SIG-M5 treated with dmso at 0.1 percent for 504 hours (cell line): ENCODE measurements at regions not wholly inside any gene's neighbourhood (a gene's known extent, or its start where the extent isn't known, plus 50 kb on each side); places are given as distances from the start of the nearest gene placed in this dataset.
A peak's percentile ranks its signal among the peaks of the same experiment; 100 is the strongest.

Experiments used
- DNase-seq: peaks from one replicate; lab custom pipeline; 2025; ENCODE audit not compliant: unreplicated experiment; lab: John Stamatoyannopoulos, UW

- DNase-seq, result no peak
Measured at GRCh38 chr16:49910541-49911071, 54.7 kb upstream of the ZNF423 start.

DNA sequence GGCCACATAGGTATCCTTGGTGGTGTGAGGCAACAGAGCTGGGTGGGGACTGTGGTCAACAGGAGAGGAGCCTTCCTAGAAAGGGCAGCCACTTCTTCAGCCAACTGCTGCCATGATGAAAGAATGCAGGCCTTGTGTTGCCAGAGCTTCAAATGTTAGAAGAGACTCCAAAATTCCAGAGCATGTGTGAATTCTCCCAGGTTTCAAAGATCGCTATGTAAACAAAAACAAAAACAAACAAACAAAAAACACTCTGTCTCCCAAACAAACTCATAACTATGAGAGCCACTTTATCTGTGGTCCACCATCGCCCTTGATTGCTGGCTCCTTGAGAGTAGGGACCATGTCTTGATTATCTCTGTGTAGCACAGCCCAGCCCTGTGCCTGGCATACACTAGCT is 55.5 kb upstream of the ZNF423 start:
- DNase-seq, result no peak

GRCh38 chr16:49912721-49913120 is 56.8 kb upstream of the ZNF423 start:
- DNase-seq, result no peak

DNA sequence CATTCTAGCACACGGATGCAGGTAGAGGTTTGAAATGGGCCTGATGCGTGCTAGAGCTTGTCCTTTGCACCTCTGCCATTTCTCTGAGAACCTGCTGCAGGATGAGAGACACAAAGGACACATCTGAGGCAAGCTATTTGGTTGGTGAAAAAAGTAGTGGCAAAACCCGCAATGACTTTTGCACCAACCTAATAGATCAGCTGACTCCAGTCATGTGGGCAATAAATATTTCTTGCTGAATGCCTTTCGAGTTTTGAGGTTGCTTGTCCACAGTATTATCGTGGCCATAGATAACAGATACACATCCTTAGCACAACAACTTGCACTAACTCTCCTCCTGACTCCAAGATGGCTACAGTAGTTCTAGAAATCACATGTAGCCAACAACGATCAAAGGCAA is 57.8 kb upstream of the ZNF423 start:
- DNase-seq, result no peak

GRCh38 chr16:49914657-49915056 is 58.7 kb upstream of the ZNF423 start:
- DNase-seq, result no peak

- no peak for DNase-seq
Measured at GRCh38 chr16:49918257-49918656, 62.3 kb upstream of the ZNF423 start.

- no peak for DNase-seq
Measured at GRCh38 chr16:49919327-49919726, 63.4 kb upstream of the ZNF423 start.

DNA sequence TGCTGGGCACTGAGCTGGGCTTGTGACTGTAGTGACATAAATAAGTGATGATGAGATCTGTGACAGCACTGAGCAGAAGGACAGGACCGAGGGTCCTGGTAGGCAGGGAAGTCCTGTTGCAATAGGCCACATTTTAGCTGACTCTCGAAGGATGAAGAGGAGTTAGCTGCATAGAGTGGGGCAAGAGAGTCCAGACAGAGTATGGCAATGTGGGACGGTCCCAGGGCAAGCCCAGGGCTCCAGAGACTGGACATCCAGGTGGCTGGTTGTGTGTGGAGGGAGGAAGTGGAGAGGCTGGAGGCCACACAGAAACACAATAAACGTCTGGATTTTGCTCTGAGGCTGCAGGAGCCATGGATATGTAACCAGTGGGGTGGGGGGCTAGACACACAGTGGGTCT is 64.5 kb upstream of the ZNF423 start:
- DNase-seq, result no peak

DNA sequence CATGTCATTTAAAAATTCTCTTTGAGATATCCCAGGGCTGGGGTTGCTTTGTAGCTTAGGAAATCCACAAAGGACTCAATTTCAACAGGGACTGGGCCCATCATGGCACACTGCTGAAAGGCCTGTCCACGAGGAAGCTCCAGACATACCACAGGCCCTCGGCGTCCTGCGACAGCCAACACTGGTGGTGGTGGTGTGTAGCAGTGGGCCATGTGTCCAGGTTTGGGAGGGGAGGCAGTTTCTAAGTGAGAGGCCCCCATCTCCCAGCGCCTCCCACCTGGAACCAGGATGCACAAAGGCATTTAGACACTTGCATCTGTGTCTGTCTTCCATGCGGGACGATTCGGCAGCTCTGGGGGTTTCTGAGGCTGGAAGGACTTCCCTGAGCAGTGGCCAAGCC is 65.2 kb upstream of the ZNF423 start:
- no peak for DNase-seq

DNA sequence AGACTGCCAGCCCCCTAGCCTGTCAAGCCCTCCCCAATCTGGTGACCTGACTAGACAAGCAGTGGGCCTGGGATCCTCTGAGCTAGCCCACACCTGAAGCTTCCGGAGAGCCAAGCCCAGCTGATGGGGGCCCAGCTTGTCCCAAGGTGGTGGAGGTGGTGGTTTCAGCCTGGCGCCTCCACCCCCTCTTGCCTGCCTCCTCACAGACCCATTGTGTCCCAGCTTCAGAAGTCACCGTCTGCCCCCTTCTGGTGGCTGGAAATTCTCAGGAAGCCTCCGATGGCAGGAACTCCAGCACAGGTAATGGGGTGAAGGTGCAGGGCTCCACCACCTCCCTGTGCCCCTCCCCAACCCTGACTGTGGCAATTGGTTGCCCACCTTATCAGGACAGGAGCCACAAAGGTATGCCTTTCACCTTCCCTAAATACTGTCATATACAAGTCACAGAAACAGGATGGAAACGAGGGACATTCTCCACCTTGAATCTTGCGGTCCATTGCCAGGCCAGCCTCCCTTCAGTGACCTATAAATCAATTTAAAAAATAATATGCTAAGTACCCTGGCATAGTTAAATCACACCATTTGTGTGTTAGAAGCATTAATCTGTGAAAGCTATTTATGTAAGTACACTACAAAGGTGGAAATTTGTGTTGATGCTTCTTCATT is 66.0 kb upstream of the ZNF423 start:
- DNase-seq, result peak; percentile 15

GRCh38 chr16:49923411-49923810 is 67.5 kb upstream of the ZNF423 start:
- no peak for DNase-seq

GRCh38 chr16:49924078-49924477 is 68.2 kb upstream of the ZNF423 start:
- DNase-seq, result no peak

DNA sequence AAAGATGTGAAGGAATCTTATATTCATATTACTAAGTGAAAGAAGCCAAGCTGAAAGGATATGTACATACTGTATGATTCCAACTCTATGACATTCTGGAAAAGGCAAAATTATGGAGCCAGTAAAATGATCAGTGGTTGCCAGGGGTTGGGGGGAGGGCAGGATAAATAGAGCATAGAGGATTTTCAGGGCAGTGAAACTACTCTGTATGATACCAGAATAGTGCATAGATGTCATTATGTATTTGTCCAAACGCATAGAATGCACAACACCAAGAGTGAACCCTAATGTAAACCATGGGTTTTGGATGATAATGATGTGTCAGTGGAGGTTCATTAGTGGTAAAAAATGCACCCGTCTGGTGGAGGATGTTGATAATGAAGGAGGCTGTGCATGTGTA is 71.0 kb upstream of the ZNF423 start:
- DNase-seq, result no peak

DNA sequence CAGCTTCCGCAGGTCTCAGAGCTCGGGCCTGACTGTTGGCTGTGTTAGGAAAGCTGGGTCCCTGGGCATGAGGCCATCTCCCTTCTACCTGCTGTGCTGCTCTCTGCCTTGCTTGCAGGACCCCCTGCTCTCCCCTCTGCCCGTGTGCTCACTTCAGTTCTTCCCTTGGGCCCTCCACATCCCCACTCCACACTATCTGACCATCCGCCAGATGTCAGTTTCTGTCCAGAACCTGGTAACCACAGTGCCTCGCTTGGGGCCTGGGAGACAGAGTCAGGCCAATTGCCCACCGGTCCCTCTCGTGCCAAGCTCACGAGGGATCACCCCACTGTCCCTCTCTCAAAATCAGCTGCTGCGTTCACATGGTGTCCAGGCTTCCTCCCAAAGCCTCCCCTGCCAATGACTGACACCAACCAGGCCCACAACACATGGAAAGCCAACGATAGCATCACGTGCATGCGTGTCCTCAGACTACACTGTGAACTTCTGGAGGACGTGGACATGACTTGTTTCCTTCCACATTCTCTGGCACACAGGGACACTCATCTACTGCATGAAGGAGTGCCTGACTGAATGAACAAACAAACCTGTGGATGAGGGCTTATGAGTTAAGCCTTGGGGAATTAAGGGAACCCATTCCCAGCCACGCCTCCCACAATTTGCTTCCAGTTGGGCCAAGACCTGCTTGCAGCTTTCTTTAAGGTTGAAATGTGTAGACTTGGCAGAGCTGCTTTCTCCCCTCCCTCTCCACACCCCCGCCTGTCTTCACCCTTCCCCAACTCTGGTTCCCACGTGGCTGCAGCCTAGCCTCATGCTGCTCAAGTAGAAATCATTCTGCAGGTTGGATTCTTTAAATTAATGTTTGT is 72.5 kb upstream of the ZNF423 start:
- no peak for DNase-seq

DNA sequence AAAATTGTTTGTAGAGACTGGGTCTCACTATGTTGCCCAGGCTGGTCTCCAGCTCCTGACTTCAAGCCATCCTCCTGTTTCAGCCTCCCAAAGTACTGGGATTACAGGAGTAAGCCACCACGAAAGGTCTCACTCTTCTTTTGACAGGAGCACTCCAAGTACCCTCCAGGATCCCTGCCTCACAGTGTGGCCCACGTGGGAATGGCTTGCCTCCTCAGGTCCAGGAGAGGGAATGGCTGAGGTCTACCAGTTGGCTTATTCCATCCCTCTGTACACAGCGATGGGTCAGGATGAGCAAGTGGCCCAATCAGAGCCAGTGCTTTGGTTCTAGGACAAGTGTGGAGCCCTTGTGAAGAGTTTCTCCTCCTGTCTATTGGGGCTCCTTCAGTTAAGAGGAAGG is 73.7 kb upstream of the ZNF423 start:
- DNase-seq, result no peak

GRCh38 chr16:49930841-49931240 is 74.9 kb upstream of the ZNF423 start:
- no peak for DNase-seq

GRCh38 chr16:49931266-49931665 is 75.4 kb upstream of the ZNF423 start:
- no peak for DNase-seq

DNA sequence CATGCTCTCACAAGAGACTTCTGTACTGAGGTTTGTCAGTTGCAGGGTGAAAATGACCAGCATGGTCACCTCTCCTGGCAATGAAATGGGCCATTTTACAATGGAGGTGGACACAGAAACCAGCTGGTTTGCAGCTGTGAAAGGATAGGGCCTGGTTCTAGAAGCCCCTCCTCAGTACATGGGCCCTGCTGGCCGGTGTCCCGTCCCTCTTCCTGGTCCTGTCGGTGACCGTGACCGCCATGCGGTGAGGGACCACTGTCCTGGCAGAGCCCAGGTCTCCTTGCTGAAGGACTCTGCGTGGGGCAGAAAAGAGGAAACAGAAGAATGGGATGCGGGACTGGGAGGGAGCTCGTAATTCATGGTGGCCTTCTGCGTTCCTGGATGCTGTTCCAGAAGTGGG is 76.0 kb upstream of the ZNF423 start:
- no peak for DNase-seq

GRCh38 chr16:49932434-49932833 is 76.5 kb upstream of the ZNF423 start:
- no peak for DNase-seq

DNA sequence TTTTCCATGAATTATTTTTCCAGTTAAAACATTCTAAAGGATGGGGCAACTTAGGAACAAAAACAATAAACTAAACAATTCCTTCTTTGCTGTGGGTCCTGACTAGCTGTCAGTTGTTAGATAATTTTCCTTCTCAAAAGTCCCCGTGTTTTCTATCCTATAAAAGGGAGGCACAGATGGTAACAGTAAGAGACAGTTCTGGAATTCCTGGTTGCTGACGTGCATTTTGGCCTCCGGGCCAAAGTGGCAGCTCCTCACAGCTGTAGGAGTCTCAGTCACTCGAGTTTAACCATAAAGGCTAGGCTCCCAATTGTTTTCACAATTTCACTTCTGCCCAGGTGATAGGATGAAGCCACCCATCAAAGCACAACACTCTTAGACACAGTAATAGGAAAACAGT is 77.0 kb upstream of the ZNF423 start:
- DNase-seq, result no peak

GRCh38 chr16:49936791-49937190 is 80.9 kb upstream of the ZNF423 start:
- no peak for DNase-seq

- no peak for DNase-seq
Measured at GRCh38 chr16:49937886-49938285, 82.0 kb upstream of the ZNF423 start.
